HepG2 (cell line): ENCODE measurements at regions not wholly inside any gene's neighbourhood (a gene's known extent, or its start where the extent isn't known, plus 50 kb on each side); places are given as distances from the start of the nearest gene placed in this dataset.

Experiments
- ATAC-seq: fragments of 200-7000 bp; cut with Tn5 transposase; 3 replicates; pipeline ENCODE4 v1.9.1; 2020; ENCODE audit warnings: mild to moderate bottlenecking, moderate library complexity
- BruUV-seq: library from RNA; stranded (reverse); fragments of 400-500 nt; replicated peaks from 2 replicates; lab custom pipeline; 2021; lab: Mats Ljungman, UMichigan
- CTCF ChIA-PET: fragments of 300-600 bp; formaldehyde crosslinking; extraction: SDS; loops from one replicate; lab custom pipeline; 2021; ENCODE audit warnings: low total read pairs, inconsistent platforms, low intra/inter-chr PET ratio; lab: Yijun Ruan, JAX
- POLR2A ChIA-PET: fragments of 350-600 bp; sonication (Branson Sonifier 250); formaldehyde crosslinking; loops from one replicate; lab custom pipeline; 2020; ENCODE audit warnings: antibody characterized with exemption, inconsistent platforms; lab: Yijun Ruan, JAX
- DNase-seq: peaks from one replicate; pipeline ENCODE4 v3.0.0-alpha.2; 2015; ENCODE audit warnings: low spot score
- FAIRE-seq: peaks from 3 replicates; lab custom pipeline; 2011; peaks lifted over from hg19 to GRCh38; lab: Jason Lieb, UNC
- H2AFZ ChIP-seq: one replicate; pipeline ENCODE4 v1.6.1; 2011; ENCODE audit warnings: low read length, inconsistent platforms
- H3K27ac ChIP-seq: fragments of 300-600 bp; 3 replicates; pipeline ENCODE4 v1.8.0; 2011; ENCODE audit warnings: mixed run types, mild to moderate bottlenecking, mixed read lengths, low read length, inconsistent platforms; ENCODE audit not compliant: insufficient read depth; ENCODE audit errors: extremely low read length
- H3K27me3 ChIP-seq, 2 experiments: fragments of 200-600 bp in 1 of 2; 2 replicates in 1 of 2; 3 replicates in 1 of 2; pipeline versions ENCODE4 v1.6.0 to v1.8.0; 2011; ENCODE audit warnings: low read length in 2 of 2, mild to moderate bottlenecking in 2 of 2, moderate library complexity in 2 of 2, inconsistent platforms in 1 of 2; ENCODE audit not compliant: insufficient read depth in 2 of 2, control insufficient read depth in 1 of 2
- H3K36me3 ChIP-seq, 2 experiments: fragments of 200-600 bp in 1 of 2; replicated peaks in 1 of 2; 2 replicates in 1 of 2; 3 replicates in 1 of 2; pipeline versions ENCODE4 v1.5.1 to v1.8.0; 2011; ENCODE audit warnings: low read length in 2 of 2, inconsistent platforms in 1 of 2; ENCODE audit not compliant: insufficient read depth in 2 of 2, control insufficient read depth in 1 of 2
- H3K4me1 ChIP-seq: 2 replicates; pipeline ENCODE4 v1.5.1; 2012; ENCODE audit warnings: low read length, inconsistent platforms; ENCODE audit not compliant: insufficient read depth
- H3K4me2 ChIP-seq: 2 replicates; pipeline ENCODE4 v1.6.0; 2011; ENCODE audit warnings: low read depth, low read length, inconsistent platforms
- H3K4me3 ChIP-seq, 3 experiments: fragments of 200-600 bp in 1 of 3; sonication (generic), shearing (Covaris generic) in 1 of 3; replicated peaks in 1 of 3; 2 replicates each; pipeline ENCODE4 v1.5.1; 2011 to 2016; ENCODE audit warnings: low read length in 3 of 3, inconsistent platforms in 2 of 3, low read depth in 2 of 3, mild to moderate bottlenecking in 2 of 3, control low read depth in 1 of 3, mixed read lengths in 1 of 3; ENCODE audit not compliant: insufficient read depth in 1 of 3
- H3K79me2 ChIP-seq: one replicate; pipeline ENCODE4 v1.6.1; 2011; ENCODE audit warnings: low read length, inconsistent platforms; ENCODE audit not compliant: insufficient read depth
- H3K9ac ChIP-seq: 2 replicates; pipeline ENCODE4 v1.6.0; 2011; ENCODE audit warnings: mild to moderate bottlenecking, low read depth, low read length, inconsistent platforms; ENCODE audit not compliant: insufficient read depth
- H3K9me3 ChIP-seq: 2 replicates; pipeline ENCODE4 v1.5.1; 2012; ENCODE audit warnings: mild to moderate bottlenecking, low read length
- H4K20me1 ChIP-seq: 2 replicates; pipeline ENCODE4 v1.6.0; 2011; ENCODE audit warnings: inconsistent platforms, mild to moderate bottlenecking, low read length, moderate library complexity; ENCODE audit not compliant: insufficient read depth
- AGO1 ChIP-seq: fragments of 200-400 bp; formaldehyde crosslinking; IDR thresholded peaks from 2 replicates; pipeline ENCODE4 v1.6.1; 2017; ENCODE audit warnings: mild to moderate bottlenecking, low read depth, low read length, moderate library complexity; ENCODE audit not compliant: poor library complexity, severe bottlenecking
- ATF2 ChIP-seq: sonication (generic); formaldehyde crosslinking; IDR thresholded peaks from 2 replicates; pipeline ENCODE4 v1.4.0; 2020; ENCODE audit warnings: missing genetic modification reagents
- DDIT3 ChIP-seq: sonication (generic); formaldehyde crosslinking; IDR thresholded peaks from 2 replicates; pipeline ENCODE4 v1.4.0; 2020; ENCODE audit warnings: mild to moderate bottlenecking, missing genetic modification reagents
- EP300 ChIP-seq, 3 experiments: sonication (generic) in 1 of 3; formaldehyde crosslinking in 1 of 3; IDR thresholded peaks; 2 replicates each; pipeline versions ENCODE4 v1.5.1 to v1.6.1; 2011 to 2020; ENCODE audit warnings: low read depth in 2 of 3, low read length in 2 of 3, borderline replicate concordance in 1 of 3, improper control_type of control experiment in 1 of 3, mild to moderate bottlenecking in 1 of 3, missing genetic modification reagents in 1 of 3, moderate library complexity in 1 of 3
- HOXA7 ChIP-seq: sonication (generic); formaldehyde crosslinking; IDR thresholded peaks from 2 replicates; pipeline ENCODE4 v1.8.1; 2022; ENCODE audit warnings: mild to moderate bottlenecking, missing genetic modification reagents, moderate library complexity
- MED13 ChIP-seq: sonication (generic); formaldehyde crosslinking; IDR thresholded peaks from 2 replicates; pipeline ENCODE4 v1.5.0; 2020; ENCODE audit warnings: missing genetic modification reagents
- PAXIP1 ChIP-seq: sonication (generic); formaldehyde crosslinking; conservative IDR thresholded peaks from 2 replicates; pipeline ENCODE4 v1.4.0; 2020; ENCODE audit warnings: mild to moderate bottlenecking, missing genetic modification reagents, moderate library complexity
- ZFP90 ChIP-seq: sonication (generic); formaldehyde crosslinking; IDR thresholded peaks from 2 replicates; pipeline ENCODE4 v1.8.0; 2022; ENCODE audit warnings: missing genetic modification reagents, mild to moderate bottlenecking, inconsistent platforms, borderline replicate concordance
- ZNF280B ChIP-seq: sonication (generic); formaldehyde crosslinking; IDR thresholded peaks from 2 replicates; pipeline ENCODE4 v1.5.0; 2020; ENCODE audit warnings: missing genetic modification reagents, mild to moderate bottlenecking, borderline replicate concordance
- ZNF512B ChIP-seq: sonication (generic); formaldehyde crosslinking; IDR thresholded peaks from 2 replicates; pipeline ENCODE4 v1.5.1; 2020; ENCODE audit warnings: missing genetic modification reagents, mild to moderate bottlenecking, borderline replicate concordance
- ZNF550 ChIP-seq: sonication (generic); formaldehyde crosslinking; IDR thresholded peaks from 2 replicates; pipeline ENCODE4 v1.4.0; 2020; ENCODE audit warnings: mild to moderate bottlenecking, missing genetic modification reagents, borderline replicate concordance
- ZNF768 ChIP-seq: sonication (generic); formaldehyde crosslinking; IDR thresholded peaks from 2 replicates; pipeline ENCODE4 v1.4.0; 2020; ENCODE audit warnings: missing genetic modification reagents
- ZNF841 ChIP-seq: sonication (generic); formaldehyde crosslinking; IDR thresholded peaks from 2 replicates; pipeline ENCODE4 v1.8.1; 2023; ENCODE audit warnings: missing genetic modification reagents, borderline replicate concordance
- WGBS: methylation state at CpG from one replicate; pipeline ENCODE4 v1.1.6; 2017; ENCODE audit warnings: low lambda C conversion rate; 5-methylcytosine and 5-hydroxymethylcytosine counted together
- in situ Hi-C: cut with HindIII; loops from 2 replicates; pipeline ENCODE4 v1.10.0; 2017; ENCODE audit warnings: low pct_unique_long_range_greater_than_20kb; ENCODE audit not compliant: extremely low pct_ligation_motif_present
- intact Hi-C: fragments of 100-400 bp; cut with micrococcal nuclease; formaldehyde crosslinking; loops from one replicate; pipeline ENCODE4 v1.10.0; 2022; ENCODE audit not compliant: unreplicated experiment

GRCh38 chr5:31078956-31079355 lies 114.5 kb upstream of the CDH6 start (continued):
- TF ChIP-seq EP300 (IDR thresholded peaks at IDR 0.05; ENCODE audit: low read depth in 2 of 2, low read length in 2 of 2): no peak
- no peak for TF ChIP-seq EP300 (CRISPR knock-in tag; IDR thresholded peaks at IDR 0.05; ENCODE audit: borderline replicate concordance)
- TF ChIP-seq DDIT3: no peak
- TF ChIP-seq MED13 (CRISPR knock-in tag): no peak

GRCh38 chr5:31075981-31076380 lies 117.5 kb upstream of the CDH6 start:
- in situ Hi-C loops: no loop called here
- Histone ChIP-seq H3K27ac (no peak overlapping the region), H3K79me2 (no peaks in the 10 kb centered on the region), H3K9ac (no peak overlapping the region), H3K4me3 (no peak overlapping the region), H3K4me1 (no peaks in the 10 kb centered on the region), H4K20me1 (no peaks in the 10 kb centered on the region), H3K4me2 (no peak overlapping the region), H3K27me3 (no peaks in the 10 kb centered on the region; a peak in 1 of 5 replicates), H3K36me3 (no peaks in the 10 kb centered on the region), H3K9me3 (no peaks in the 10 kb centered on the region; the same call in 1 of the 2 replicates), H2AFZ (no peak overlapping the region)
- FAIRE-seq: no peak
- no peak for DNase-seq
- POLR2A ChIA-PET: no interaction called here
- no peak for ATAC-seq
- intact Hi-C loops: no loop called here
- 4% methylated on average over 6 of the region's 6 CpGs for WGBS
- CTCF ChIA-PET: no interaction called here
- BruUV-seq: no TSS peak
- TF ChIP-seq PAXIP1 (CRISPR knock-in tag) (no peak), ZNF512B (no peak), AGO1 (no peak), ZNF768 (CRISPR knock-in tag) (no peak), ZNF280B (CRISPR knock-in tag) (no peak), ZNF841 (CRISPR knock-in tag) (no peak), ZFP90 (no peak), HOXA7 (CRISPR knock-in tag) (no peak), ZNF550 (CRISPR knock-in tag) (no peak), ATF2 (no peak)
